ENCODE measurements at regions not wholly inside any gene's neighbourhood (a gene's known extent, or its start where the extent isn't known, plus 50 kb on each side); places are given as distances from the start of the nearest gene placed in this dataset.

- TF ChIP-seq POLR2AphosphoS5 (IDR thresholded peaks at IDR 0.05; ENCODE audit: low read depth, low read length): no peak
- TF ChIP-seq, protein P1, sequence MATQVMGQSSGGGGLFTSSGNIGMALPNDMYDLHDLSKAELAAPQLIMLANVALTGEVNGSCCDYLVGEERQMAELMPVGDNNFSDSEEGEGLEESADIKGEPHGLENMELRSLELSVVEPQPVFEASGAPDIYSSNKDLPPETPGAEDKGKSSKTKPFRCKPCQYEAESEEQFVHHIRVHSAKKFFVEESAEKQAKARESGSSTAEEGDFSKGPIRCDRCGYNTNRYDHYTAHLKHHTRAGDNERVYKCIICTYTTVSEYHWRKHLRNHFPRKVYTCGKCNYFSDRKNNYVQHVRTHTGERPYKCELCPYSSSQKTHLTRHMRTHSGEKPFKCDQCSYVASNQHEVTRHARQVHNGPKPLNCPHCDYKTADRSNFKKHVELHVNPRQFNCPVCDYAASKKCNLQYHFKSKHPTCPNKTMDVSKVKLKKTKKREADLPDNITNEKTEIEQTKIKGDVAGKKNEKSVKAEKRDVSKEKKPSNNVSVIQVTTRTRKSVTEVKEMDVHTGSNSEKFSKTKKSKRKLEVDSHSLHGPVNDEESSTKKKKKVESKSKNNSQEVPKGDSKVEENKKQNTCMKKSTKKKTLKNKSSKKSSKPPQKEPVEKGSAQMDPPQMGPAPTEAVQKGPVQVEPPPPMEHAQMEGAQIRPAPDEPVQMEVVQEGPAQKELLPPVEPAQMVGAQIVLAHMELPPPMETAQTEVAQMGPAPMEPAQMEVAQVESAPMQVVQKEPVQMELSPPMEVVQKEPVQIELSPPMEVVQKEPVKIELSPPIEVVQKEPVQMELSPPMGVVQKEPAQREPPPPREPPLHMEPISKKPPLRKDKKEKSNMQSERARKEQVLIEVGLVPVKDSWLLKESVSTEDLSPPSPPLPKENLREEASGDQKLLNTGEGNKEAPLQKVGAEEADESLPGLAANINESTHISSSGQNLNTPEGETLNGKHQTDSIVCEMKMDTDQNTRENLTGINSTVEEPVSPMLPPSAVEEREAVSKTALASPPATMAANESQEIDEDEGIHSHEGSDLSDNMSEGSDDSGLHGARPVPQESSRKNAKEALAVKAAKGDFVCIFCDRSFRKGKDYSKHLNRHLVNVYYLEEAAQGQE (IDR thresholded peaks at IDR 0.05; ENCODE audit: insufficient read depth in 1 of 2, low read depth in 2 of 2, low read length in 2 of 2): no peak
- no peak for TF ChIP-seq TAF1 (IDR thresholded peaks at IDR 0.05; ENCODE audit: borderline replicate concordance, insufficient read depth, low read length)
- no peak for TF ChIP-seq SIN3A (IDR thresholded peaks at IDR 0.05; ENCODE audit: borderline replicate concordance, insufficient read depth, low read length)
Measured at GRCh38 chr5:124552526-124552925, 193.9 kb downstream of the ZNF608 start.
